Gastroesophageal sphincter (tissue), 3 donors: ENCODE measurements at regions not wholly inside any gene's neighbourhood (a gene's known extent, or its start where the extent isn't known, plus 50 kb on each side); places are given as distances from the start of the nearest gene placed in this dataset.

Experiments used
- CTCF ChIP-seq, 4 experiments: fragments of 200-600 bp in 2 of 4; fragments of 450-650 bp in 2 of 4; sonication (generic) in 1 of 4; IDR thresholded peaks; one replicate each; pipeline ENCODE4 v1.5.1; 2017 to 2019; ENCODE audit warnings: antibody characterized with exemption in 4 of 4, mild to moderate bottlenecking in 2 of 4, moderate library complexity in 2 of 4
- EP300 ChIP-seq: sonication (generic); formaldehyde crosslinking; IDR thresholded peaks from one replicate; pipeline ENCODE4 v1.6.1; 2017; ENCODE audit warnings: antibody characterized with exemption, mild to moderate bottlenecking
- POLR2AphosphoS5 ChIP-seq: sonication (generic); formaldehyde crosslinking; IDR thresholded peaks from one replicate; pipeline ENCODE4 v1.6.1; 2017; ENCODE audit warnings: antibody characterized with exemption

DNA sequence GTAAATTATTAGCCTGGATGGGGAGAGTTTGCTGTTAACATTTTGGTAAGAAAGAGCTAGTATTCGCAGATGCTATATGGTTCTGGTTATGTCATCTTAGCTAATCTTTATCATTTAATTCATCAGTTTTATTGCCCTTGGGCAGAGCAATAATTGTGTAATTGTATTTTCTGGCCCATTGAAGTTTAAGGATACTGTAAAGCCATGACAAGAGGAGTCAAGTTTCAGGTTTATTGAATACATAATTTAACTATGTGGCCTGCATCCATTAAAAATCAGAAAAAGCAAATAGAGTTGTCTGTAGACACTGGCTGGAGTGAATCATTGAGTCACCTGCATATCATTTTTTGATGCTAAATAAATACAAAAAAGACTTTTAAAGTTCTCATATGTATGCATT is 255.8 kb downstream of the PRELID2 start:
- TF ChIP-seq EP300 (no peak), CTCF (IDR thresholded peaks at IDR 0.05) (no peak), POLR2AphosphoS5 (no peak)
